ENCODE measurements at regions not wholly inside any gene's neighbourhood (a gene's known extent, or its start where the extent isn't known, plus 50 kb on each side); places are given as distances from the start of the nearest gene placed in this dataset.
"Not testable (repeated sequence)": the region's sequence is repeated elsewhere in the genome, so short reads cannot be mapped to it uniquely, and the experiment has no call there.

DNA sequence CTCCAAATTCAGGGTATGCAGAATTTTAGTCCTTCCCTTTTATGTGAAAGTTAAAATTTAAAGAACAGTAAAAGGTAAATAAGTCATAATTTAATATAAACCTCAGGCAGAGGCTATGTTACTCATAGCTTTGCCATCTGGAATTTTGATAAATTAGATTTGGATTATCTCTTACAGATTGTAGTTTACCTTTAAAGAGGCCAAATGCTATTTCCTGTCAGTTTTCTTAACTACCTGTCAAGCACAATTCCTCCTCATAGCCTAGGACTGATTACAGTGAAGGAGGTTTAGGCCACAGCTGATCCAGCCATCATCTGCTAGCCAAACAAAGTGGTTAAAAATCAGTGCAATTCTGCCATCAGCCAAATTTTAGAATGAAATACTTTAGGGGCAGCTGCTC is 128.1 kb downstream of the MFAP3L start:
- Histone ChIP-seq H3K36me3 (no peaks in the 10 kb centered on the region), H3K4me3 (no peak overlapping the region), H3K9me3 (no peaks in the 10 kb centered on the region), H3K4me1 (no peaks in the 10 kb centered on the region), H3K27me3 (no peaks in the 10 kb centered on the region), H3K27ac (no peak overlapping the region)
- no peak for DNase-seq (ENCODE audit: low spot score in 2 of 2)
- no peak for TF ChIP-seq EP300 (IDR thresholded peaks at IDR 0.05)

DNA sequence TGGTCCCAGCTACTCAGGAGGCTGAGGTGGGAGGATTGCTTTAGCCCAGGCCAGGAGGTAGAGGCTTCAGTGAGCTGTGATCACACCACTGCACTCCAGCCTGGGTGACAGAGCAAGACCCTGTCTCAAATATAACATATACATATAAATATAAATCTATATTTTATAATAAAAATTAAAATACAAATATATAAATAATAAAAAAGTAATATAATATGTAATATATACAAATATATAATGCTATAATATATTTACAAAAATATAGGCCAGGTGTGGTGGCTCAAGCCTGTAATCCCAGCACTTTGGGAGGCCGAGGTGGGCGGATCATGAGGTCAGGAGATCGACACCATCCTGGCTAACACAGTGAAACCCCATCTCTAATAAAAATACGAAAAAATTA is 131.4 kb downstream of the MFAP3L start:
- not testable (repeated sequence) for H3K27ac ChIP-seq; H3K36me3 ChIP-seq; H3K9me3 ChIP-seq; H3K4me1 ChIP-seq; H3K4me3 ChIP-seq; H3K27me3 ChIP-seq; DNase-seq (ENCODE audit: low spot score in 2 of 2)
- WGBS = 91% methylated on average over 4 of the region's 4 CpGs

GRCh38 chr4:169885893-169886292 is 128.1 kb upstream of the HPF1 start:
- no peak for DNase-seq (ENCODE audit: low spot score in 2 of 2)
- WGBS = 67% methylated on average over 2 of the region's 2 CpGs
- Histone ChIP-seq H3K27me3 (no peaks in the 10 kb centered on the region), H3K9me3 (no peaks in the 10 kb centered on the region), H3K4me3 (no peak overlapping the region), H3K27ac (no peak overlapping the region), H3K36me3 (no peaks in the 10 kb centered on the region), H3K4me1 (no peaks in the 10 kb centered on the region)
- TF ChIP-seq POLR2A (IDR thresholded peaks at IDR 0.05) = no peak
- no peak for TF ChIP-seq EP300 (IDR thresholded peaks at IDR 0.05)
- no peak for TF ChIP-seq CTCF (IDR thresholded peaks at IDR 0.05)
- TF ChIP-seq POLR2AphosphoS5 (IDR thresholded peaks at IDR 0.05) = no peak

- TF ChIP-seq CTCF (IDR thresholded peaks at IDR 0.05) (no peak), EP300 (IDR thresholded peaks at IDR 0.05) (no peak), POLR2AphosphoS5 (IDR thresholded peaks at IDR 0.05) (no peak), POLR2A (IDR thresholded peaks at IDR 0.05) (no peak)
- WGBS = 90% methylated on average over 1 of the region's 1 CpG
- Histone ChIP-seq H3K27ac (no peak overlapping the region), H3K36me3 (no peaks in the 10 kb centered on the region), H3K27me3 (no peaks in the 10 kb centered on the region), H3K4me1 (no peaks in the 10 kb centered on the region), H3K4me3 (no peak overlapping the region), H3K9me3 (no peaks in the 10 kb centered on the region)
- DNase-seq (ENCODE audit: low spot score in 2 of 2) = no peak
Measured at GRCh38 chr4:169881769-169882168, 124.0 kb upstream of the HPF1 start.

- 66% methylated on average over 3 of the region's 3 CpGs for WGBS
- no peak for TF ChIP-seq CTCF (IDR thresholded peaks at IDR 0.05)
- TF ChIP-seq POLR2A (IDR thresholded peaks at IDR 0.05) = no peak
- TF ChIP-seq POLR2AphosphoS5 (IDR thresholded peaks at IDR 0.05) = no peak
- TF ChIP-seq EP300 (IDR thresholded peaks at IDR 0.05) = no peak
- Histone ChIP-seq H3K4me1 (no peaks in the 10 kb centered on the region), H3K36me3 (no peaks in the 10 kb centered on the region), H3K27me3 (no peaks in the 10 kb centered on the region), H3K27ac (no peak overlapping the region), H3K4me3 (no peak overlapping the region), H3K9me3 (no peaks in the 10 kb centered on the region)
- DNase-seq (ENCODE audit: low spot score in 2 of 2) = no peak
Measured at GRCh38 chr4:169870507-169870906, 112.8 kb upstream of the HPF1 start.

DNA sequence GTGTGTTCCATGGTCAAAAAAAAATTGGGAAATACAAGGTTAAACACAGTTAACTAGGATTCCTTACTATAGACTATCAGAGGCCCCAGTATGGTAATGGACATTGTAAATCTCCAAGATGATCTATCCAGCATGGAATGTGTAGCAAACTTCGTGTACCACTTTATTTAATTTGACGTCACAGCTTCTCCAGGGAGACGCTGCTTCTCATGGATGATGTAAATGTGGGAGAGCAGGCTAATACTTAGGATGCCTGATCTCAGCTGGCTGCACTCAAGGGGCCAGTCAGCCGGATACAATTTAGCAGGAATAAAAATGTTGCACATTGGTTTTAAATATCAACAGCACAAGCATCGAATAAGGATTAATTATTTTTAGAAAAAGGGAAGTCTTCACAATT is 111.7 kb upstream of the HPF1 start:
- Histone ChIP-seq H3K4me3 (no peak overlapping the region), H3K36me3 (no peaks in the 10 kb centered on the region), H3K4me1 (no peaks in the 10 kb centered on the region), H3K27me3 (no peaks in the 10 kb centered on the region), H3K27ac (no peak overlapping the region), H3K9me3 (no peaks in the 10 kb centered on the region)
- WGBS = 59% methylated on average over 5 of the region's 5 CpGs
- no peak for DNase-seq (ENCODE audit: low spot score in 2 of 2)
- TF ChIP-seq CTCF (IDR thresholded peaks at IDR 0.05) (no peak), EP300 (IDR thresholded peaks at IDR 0.05) (no peak), POLR2AphosphoS5 (IDR thresholded peaks at IDR 0.05) (no peak), POLR2A (IDR thresholded peaks at IDR 0.05) (no peak)

All from suprapubic skin (tissue), 4 donors.